ENCODE measurements at regions not wholly inside any gene's neighbourhood (a gene's known extent, or its start where the extent isn't known, plus 50 kb on each side); places are given as distances from the start of the nearest gene placed in this dataset.
"Not testable (repeated sequence)": the region's sequence is repeated elsewhere in the genome, so short reads cannot be mapped to it uniquely, and the experiment has no call there.

- DNase-seq, result no peak
- ATAC-seq (ENCODE audit: poor library complexity), result no peak
- intact Hi-C loops (cut with DNase I), result no loop called here
Observed at GRCh38 chr9:85487872-85488271, 253.9 kb downstream of the AGTPBP1 start.

- ATAC-seq (ENCODE audit: poor library complexity), result no peak
- no peak for DNase-seq
- intact Hi-C loops (cut with DNase I), result no loop called here
Observed at GRCh38 chr9:85484235-85484634, 257.5 kb downstream of the AGTPBP1 start.

GRCh38 chr9:85483208-85483607 is 258.5 kb downstream of the AGTPBP1 start:
- DNase-seq (no peak), ATAC-seq (ENCODE audit: poor library complexity) (no peak)
- intact Hi-C loops (cut with DNase I), result no loop called here

- ATAC-seq (ENCODE audit: poor library complexity), result peak; percentile 25
- DNase-seq, result no peak
- intact Hi-C loops (cut with DNase I), result no loop called here
Observed at GRCh38 chr9:85479305-85479704, 262.4 kb downstream of the AGTPBP1 start.

- ATAC-seq (ENCODE audit: poor library complexity) (peak; percentile 41), DNase-seq (no peak)
- intact Hi-C loops (cut with DNase I), result no loop called here
Observed at GRCh38 chr9:85478847-85479246, 262.9 kb downstream of the AGTPBP1 start.

GRCh38 chr9:85474896-85475295 is 266.9 kb downstream of the AGTPBP1 start:
- DNase-seq; intact Hi-C loops (cut with DNase I); ATAC-seq (ENCODE audit: poor library complexity): not testable (repeated sequence)

- intact Hi-C loops (cut with DNase I), result no loop called here
- DNase-seq (no peak), ATAC-seq (ENCODE audit: poor library complexity) (no peak)
Observed at GRCh38 chr9:85471791-85472190, 270.0 kb downstream of the AGTPBP1 start.

GRCh38 chr9:85469041-85469440 is 272.7 kb downstream of the AGTPBP1 start:
- intact Hi-C loops (cut with DNase I), result no loop called here

GRCh38 chr9:85466834-85467233 is 274.9 kb downstream of the AGTPBP1 start:
- no peak for ATAC-seq (ENCODE audit: poor library complexity)
- DNase-seq, result no peak

More at GRCh38 chr9:85469041-85469440, 272.7 kb downstream of the AGTPBP1 start:
- DNase-seq (no peak), ATAC-seq (ENCODE audit: poor library complexity) (no peak)

GRCh38 chr9:85458114-85458864 is 283.5 kb downstream of the AGTPBP1 start:
- ATAC-seq (ENCODE audit: poor library complexity); DNase-seq; intact Hi-C loops (cut with DNase I): not testable (repeated sequence)

More at GRCh38 chr9:85466834-85467233, 274.9 kb downstream of the AGTPBP1 start:
- intact Hi-C loops (cut with DNase I), result no loop called here

- intact Hi-C loops (cut with DNase I), result no loop called here
- ATAC-seq (ENCODE audit: poor library complexity), result peak; percentile 27
- DNase-seq, result no peak
Observed at GRCh38 chr9:85453850-85454249, 287.9 kb downstream of the AGTPBP1 start.

GRCh38 chr9:85452841-85453240 is 288.9 kb downstream of the AGTPBP1 start:
- ATAC-seq (ENCODE audit: poor library complexity) (no peak), DNase-seq (no peak)
- intact Hi-C loops (cut with DNase I), result no loop called here

- DNase-seq (no peak), ATAC-seq (ENCODE audit: poor library complexity) (no peak)
- intact Hi-C loops (cut with DNase I), result no loop called here
Observed at GRCh38 chr9:85451680-85452079, 290.1 kb downstream of the AGTPBP1 start.

GRCh38 chr9:85445887-85446286 is 295.9 kb downstream of the AGTPBP1 start:
- ATAC-seq (ENCODE audit: poor library complexity), result no peak
- intact Hi-C loops (cut with DNase I), result no loop called here
- no peak for DNase-seq

GRCh38 chr9:85444243-85444642 is 297.5 kb downstream of the AGTPBP1 start:
- intact Hi-C loops (cut with DNase I), result no loop called here
- DNase-seq (no peak), ATAC-seq (ENCODE audit: poor library complexity) (no peak)

GRCh38 chr9:85443190-85443598 is 298.6 kb downstream of the AGTPBP1 start:
- intact Hi-C loops (cut with DNase I), result no loop called here
- ATAC-seq (ENCODE audit: poor library complexity) (no peak), DNase-seq (no peak)

- intact Hi-C loops (cut with DNase I), result no loop called here
- no peak for ATAC-seq (ENCODE audit: poor library complexity)
- DNase-seq, result no peak
Observed at GRCh38 chr9:85439791-85440190, 302.0 kb downstream of the AGTPBP1 start.

GRCh38 chr9:85433956-85434355 is 307.8 kb downstream of the AGTPBP1 start:
- intact Hi-C loops (cut with DNase I); ATAC-seq (ENCODE audit: poor library complexity); DNase-seq: not testable (repeated sequence)

GRCh38 chr9:85433551-85433950 is 308.2 kb downstream of the AGTPBP1 start:
- intact Hi-C loops (cut with DNase I); DNase-seq; ATAC-seq (ENCODE audit: poor library complexity): not testable (repeated sequence)

GRCh38 chr9:85433046-85433445 is 308.7 kb downstream of the AGTPBP1 start:
- ATAC-seq (ENCODE audit: poor library complexity) (no peak), DNase-seq (no peak)
- intact Hi-C loops (cut with DNase I), result no loop called here

- intact Hi-C loops (cut with DNase I), result no loop called here
- no peak for ATAC-seq (ENCODE audit: poor library complexity)
- no peak for DNase-seq
Observed at GRCh38 chr9:85432599-85432998, 309.2 kb downstream of the AGTPBP1 start.

All from Right ventricle myocardium superior (tissue), 1 donor.